Mesendoderm (in vitro differentiated cells): ENCODE measurements at regions not wholly inside any gene's neighbourhood (a gene's known extent, or its start where the extent isn't known, plus 50 kb on each side); places are given as distances from the start of the nearest gene placed in this dataset.
A peak's percentile ranks its signal among the peaks of the same experiment; 100 is the strongest.

Source experiments
- DNase-seq: peaks from one replicate; pipeline ENCODE4 v3.0.0; 2013
- H2AK5ac ChIP-seq: 2 replicates; pipeline ENCODE4 v1.6.1; 2013; ENCODE audit warnings: low read length, inconsistent platforms
- H2BK120ac ChIP-seq: 2 replicates; pipeline ENCODE4 v1.6.1; 2013; ENCODE audit warnings: low read depth, mild to moderate bottlenecking, low read length, moderate library complexity, mixed read lengths
- H2BK15ac ChIP-seq: replicated peaks from 2 replicates; pipeline ENCODE4 v1.6.1; 2013; ENCODE audit warnings: low read depth, mild to moderate bottlenecking, moderate library complexity
- H2BK5ac ChIP-seq: 2 replicates; pipeline ENCODE4 v1.6.1; 2013; ENCODE audit warnings: low read length, inconsistent platforms
- H3K18ac ChIP-seq: 2 replicates; pipeline ENCODE4 v1.6.1; 2013; ENCODE audit warnings: mild to moderate bottlenecking, low read length, mixed read lengths
- H3K23ac ChIP-seq: one replicate; pipeline ENCODE4 v1.6.1; 2013; ENCODE audit warnings: low read length
- H3K27ac ChIP-seq: 2 replicates; pipeline ENCODE4 v1.5.1; 2013; ENCODE audit warnings: low read depth, mild to moderate bottlenecking, inconsistent platforms, low read length, moderate library complexity
- H3K27me3 ChIP-seq: 2 replicates; pipeline ENCODE4 v1.6.1; 2013; ENCODE audit warnings: low read length, control low read depth, mild to moderate bottlenecking, inconsistent platforms; ENCODE audit not compliant: insufficient read depth, poor library complexity
- H3K36me3 ChIP-seq: 2 replicates; pipeline ENCODE4 v1.6.1; 2013; ENCODE audit warnings: low read length, inconsistent platforms; ENCODE audit not compliant: control insufficient read depth, insufficient read depth
- H3K4ac ChIP-seq: one replicate; pipeline ENCODE4 v1.6.1; 2013; ENCODE audit warnings: low read depth, mild to moderate bottlenecking, low read length, moderate library complexity
- H3K4me1 ChIP-seq: 2 replicates; pipeline ENCODE4 v1.6.1; 2013; ENCODE audit warnings: low read depth, low read length, inconsistent platforms; ENCODE audit not compliant: control insufficient read depth
- H3K4me2 ChIP-seq: 2 replicates; pipeline ENCODE4 v1.6.1; 2013; ENCODE audit warnings: low read length
- H3K4me3 ChIP-seq: 2 replicates; pipeline ENCODE4 v1.5.1; 2013; ENCODE audit warnings: mild to moderate bottlenecking, low read length
- H3K56ac ChIP-seq: one replicate; pipeline ENCODE4 v1.6.1; 2013; ENCODE audit warnings: low read length
- H3K79me1 ChIP-seq: 2 replicates; pipeline ENCODE4 v1.6.1; 2013; ENCODE audit warnings: low read length, inconsistent platforms
- H3K79me2 ChIP-seq: 2 replicates; pipeline ENCODE4 v1.6.1; 2013; ENCODE audit warnings: mild to moderate bottlenecking, low read length; ENCODE audit not compliant: control insufficient read depth, insufficient read depth
- H3K9ac ChIP-seq: 2 replicates; pipeline ENCODE4 v1.6.1; 2013; ENCODE audit warnings: low read length, inconsistent platforms
- H4K5ac ChIP-seq: one replicate; pipeline ENCODE4 v1.6.1; 2013; ENCODE audit warnings: low read length
- H4K8ac ChIP-seq: one replicate; pipeline ENCODE4 v1.6.1; 2013; ENCODE audit warnings: low read depth, mild to moderate bottlenecking, control low read depth, low read length, moderate library complexity
- WGBS: extraction: QIAGEN DNeasy Blood & Tissue Kit; methylation state at CpG from one replicate; pipeline ENCODE4 v1.1.7; 2013; ENCODE audit warnings: low lambda C conversion rate, missing lambda C conversion rate; ENCODE audit not compliant: insufficient coverage; ENCODE audit errors: extremely low coverage; 5-methylcytosine and 5-hydroxymethylcytosine counted together

DNA sequence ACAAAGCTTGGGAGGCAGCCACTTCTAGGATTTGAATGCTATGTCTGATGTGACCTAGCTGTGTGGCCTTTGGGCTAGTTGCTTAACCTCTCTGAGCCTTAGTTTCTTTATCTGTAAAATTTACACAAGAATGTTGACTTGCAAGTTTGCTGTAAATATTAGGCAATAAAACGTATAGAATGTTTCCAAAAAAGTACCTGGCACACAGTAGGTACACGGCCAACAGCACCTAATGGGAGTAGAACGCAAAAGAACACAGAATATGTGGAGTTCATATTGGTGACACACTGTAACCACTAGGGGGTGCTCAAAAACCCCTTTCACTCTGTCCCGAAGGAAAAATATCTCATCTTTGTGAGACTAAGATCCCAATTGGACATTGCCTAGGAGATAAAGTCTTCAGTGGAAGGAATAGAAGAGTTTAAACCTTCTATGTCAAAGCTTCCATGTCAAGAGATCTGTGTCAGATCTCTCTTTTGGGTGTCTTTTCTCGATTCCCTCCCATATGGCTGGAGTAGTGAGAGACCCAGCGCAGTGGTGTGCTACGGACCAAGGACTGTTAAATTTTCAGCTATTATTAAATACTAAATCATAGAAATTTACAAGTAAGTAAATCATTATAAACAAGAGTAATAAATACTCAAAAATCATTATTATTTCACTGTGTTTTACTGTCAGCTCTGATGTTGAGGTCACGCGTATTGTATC lies 145.4 kb upstream of the RAD23B start:
- Histone ChIP-seq H4K8ac (no peak overlapping the region), H2BK15ac (no peak overlapping the region), H3K4ac (no peak overlapping the region), H3K23ac (no peak overlapping the region), H3K9ac (no peak overlapping the region), H3K4me2 (no peak overlapping the region), H3K27me3 (no peaks in the 10 kb centered on the region), H3K27ac (no peak overlapping the region), H3K36me3 (no peaks in the 10 kb centered on the region), H3K79me2 (no peaks in the 10 kb centered on the region), H2BK5ac (no peak overlapping the region), H3K4me1 (no peaks in the 10 kb centered on the region), H2BK120ac (no peak overlapping the region), H2AK5ac (no peak overlapping the region), H3K79me1 (no peaks in the 10 kb centered on the region), H3K18ac (no peak overlapping the region), H4K5ac (no peak overlapping the region), H3K4me3 (no peak overlapping the region), H3K56ac (no peak overlapping the region)
- DNase-seq = peak; percentile 51
- WGBS = no CpG with 5 or more reads among the region's 9 CpGs

DNA sequence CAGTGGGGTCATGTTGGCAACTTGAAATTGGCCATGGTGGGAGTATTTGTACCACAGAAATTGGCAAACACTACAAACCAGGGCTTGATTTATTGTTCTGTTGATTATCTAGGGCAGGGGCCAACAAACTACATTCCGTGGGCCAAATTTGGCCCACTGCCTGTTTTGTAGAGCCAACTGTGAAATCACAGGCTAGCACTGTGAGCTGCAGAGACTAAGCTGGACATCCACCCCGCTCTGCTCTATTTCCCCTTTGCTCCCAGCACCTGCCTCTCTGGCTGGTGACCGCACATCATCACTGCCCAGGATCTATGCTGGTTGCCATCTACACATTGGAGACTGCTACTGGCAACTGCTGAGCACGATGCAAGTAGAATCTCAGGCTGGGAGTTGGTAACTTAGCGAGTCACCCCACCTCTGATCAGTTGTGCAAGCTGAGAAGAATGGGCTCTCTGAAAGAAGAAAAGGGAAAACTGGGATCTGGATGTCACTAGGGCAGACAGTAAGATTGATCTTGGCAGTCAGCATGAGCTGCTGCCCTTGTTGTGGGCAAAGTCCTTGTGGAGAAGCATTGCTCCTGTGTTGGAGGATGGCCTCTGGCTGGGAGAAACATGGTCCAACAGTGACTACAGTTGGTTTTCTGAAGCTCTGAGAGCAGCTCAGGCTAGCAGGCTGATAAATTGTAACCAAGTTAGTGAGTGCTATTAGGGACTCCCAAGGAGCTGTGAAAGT lies 144.7 kb upstream of the RAD23B start:
- Histone ChIP-seq H3K18ac (no peak overlapping the region), H3K4me1 (no peaks in the 10 kb centered on the region), H3K56ac (no peak overlapping the region), H2BK120ac (no peak overlapping the region), H3K27me3 (no peaks in the 10 kb centered on the region), H3K23ac (no peak overlapping the region), H3K4ac (no peak overlapping the region), H3K4me2 (no peak overlapping the region), H2BK5ac (no peak overlapping the region), H3K79me1 (no peaks in the 10 kb centered on the region), H3K9ac (no peak overlapping the region), H4K8ac (no peak overlapping the region), H2BK15ac (no peak overlapping the region), H3K79me2 (no peaks in the 10 kb centered on the region), H3K36me3 (no peaks in the 10 kb centered on the region), H3K27ac (no peak overlapping the region), H3K4me3 (no peak overlapping the region), H2AK5ac (no peak overlapping the region), H4K5ac (no peak overlapping the region)
- WGBS = no CpG with 5 or more reads among the region's 5 CpGs
- no peak for DNase-seq

DNA sequence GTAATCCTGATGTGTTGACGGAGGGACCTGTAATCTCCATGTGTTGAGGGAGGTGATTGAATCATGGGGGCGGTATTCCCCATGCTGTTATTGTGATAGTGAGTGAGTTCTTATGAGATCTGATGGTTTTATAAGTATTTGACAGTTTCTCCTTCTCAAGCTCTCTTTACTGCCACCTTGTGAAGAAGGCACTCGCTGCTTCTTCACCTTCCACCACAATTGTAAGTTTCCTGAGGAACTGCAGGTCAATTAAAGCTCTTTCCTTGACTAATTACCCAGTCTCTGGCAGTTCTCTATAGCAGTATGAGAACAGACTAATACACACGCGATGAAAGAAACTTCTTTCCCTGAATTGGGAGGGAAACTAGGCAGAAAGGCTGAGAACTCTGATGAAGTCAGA lies 141.1 kb upstream of the RAD23B start:
- Histone ChIP-seq H3K79me1 (no peaks in the 10 kb centered on the region), H2BK5ac (no peak overlapping the region), H4K8ac (no peak overlapping the region), H4K5ac (no peak overlapping the region), H3K56ac (no peak overlapping the region), H3K4me3 (no peak overlapping the region), H3K4me2 (no peak overlapping the region), H3K18ac (no peak overlapping the region), H3K27ac (no peak overlapping the region), H3K4ac (no peak overlapping the region), H2BK120ac (no peak overlapping the region), H3K27me3 (no peaks in the 10 kb centered on the region), H3K36me3 (no peaks in the 10 kb centered on the region), H3K4me1 (no peaks in the 10 kb centered on the region), H3K79me2 (no peaks in the 10 kb centered on the region), H3K23ac (no peak overlapping the region), H2AK5ac (no peak overlapping the region), H3K9ac (no peak overlapping the region), H2BK15ac (no peak overlapping the region)
- peak; percentile 61 for DNase-seq
- no CpG with 5 or more reads among the region's 5 CpGs for WGBS

DNA sequence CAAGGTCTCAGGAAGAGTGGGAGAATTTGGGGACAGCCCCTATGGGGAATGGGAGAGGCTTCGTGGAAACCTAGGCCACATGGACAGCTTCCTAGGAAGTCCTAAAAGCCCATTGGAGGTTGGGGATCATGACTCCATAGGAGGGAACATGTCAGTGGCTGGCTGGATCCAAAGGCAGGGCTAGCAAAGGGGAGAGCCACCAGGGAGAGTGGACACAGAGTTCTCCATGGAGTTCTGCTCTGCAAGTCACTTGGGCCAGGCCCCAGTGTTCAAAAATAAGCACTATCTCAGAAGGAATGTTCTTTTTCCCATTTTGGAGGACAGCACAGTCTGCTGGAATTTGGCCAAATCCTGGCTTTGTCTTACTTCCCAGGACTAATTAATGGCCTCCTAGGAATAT lies 140.6 kb upstream of the RAD23B start:
- H3K9ac ChIP-seq = no peak overlapping the region
- H2AK5ac ChIP-seq = no peak overlapping the region
- no peak overlapping the region for H2BK5ac ChIP-seq
- no peak overlapping the region for H3K4me2 ChIP-seq
- no peak overlapping the region for H3K56ac ChIP-seq
- no peak overlapping the region for H2BK120ac ChIP-seq
- no peak overlapping the region for H3K4me3 ChIP-seq
- no peaks in the 10 kb centered on the region for H3K79me2 ChIP-seq
- H4K8ac ChIP-seq = no peak overlapping the region
- DNase-seq = no peak
- no peaks in the 10 kb centered on the region for H3K79me1 ChIP-seq
- no peak overlapping the region for H3K27ac ChIP-seq
- no peaks in the 10 kb centered on the region for H3K36me3 ChIP-seq
- no peak overlapping the region for H3K23ac ChIP-seq
- no CpG with 5 or more reads among the region's 1 CpG for WGBS
- H2BK15ac ChIP-seq = no peak overlapping the region
- no peak overlapping the region for H3K18ac ChIP-seq
- no peak overlapping the region for H3K4ac ChIP-seq
- no peak overlapping the region for H4K5ac ChIP-seq
- no peaks in the 10 kb centered on the region for H3K27me3 ChIP-seq
- H3K4me1 ChIP-seq = no peaks in the 10 kb centered on the region

DNA sequence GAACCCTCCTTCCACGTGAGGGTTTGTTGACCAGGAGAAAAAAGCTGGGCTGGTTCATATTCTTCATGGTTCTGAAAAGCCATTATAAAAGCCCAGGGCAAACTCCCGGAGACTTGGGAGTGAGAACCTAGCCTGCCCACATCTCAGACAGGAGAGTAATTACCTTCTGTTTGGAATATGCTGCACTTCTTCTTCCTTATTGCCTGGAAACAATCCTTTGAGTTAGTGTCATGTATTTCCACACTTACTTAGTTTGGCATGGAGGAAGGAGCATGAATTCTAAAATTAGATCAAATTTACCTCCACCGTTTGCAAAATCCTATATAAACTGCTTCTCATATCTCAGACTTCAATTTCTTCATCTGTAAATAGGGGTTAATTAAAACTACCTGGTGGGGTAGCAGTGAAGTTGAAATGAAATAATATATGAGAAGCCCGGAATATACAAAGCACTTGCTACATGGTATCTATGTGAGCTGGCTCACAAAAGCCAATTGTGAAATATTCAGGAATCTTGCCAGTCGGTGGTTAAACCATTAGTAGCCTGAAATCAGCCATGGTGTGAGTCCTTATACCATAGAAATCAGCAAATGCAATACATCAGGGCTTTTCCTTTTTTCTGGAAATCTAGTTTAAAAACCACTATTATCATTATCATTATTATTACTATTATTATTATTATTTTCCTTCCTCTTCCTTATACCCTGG lies 140.0 kb upstream of the RAD23B start:
- H3K36me3 ChIP-seq = no peaks in the 10 kb centered on the region

More for the DNA sequence above, 140.0 kb upstream of the RAD23B start:
- Histone ChIP-seq H2AK5ac (no peak overlapping the region), H4K8ac (no peak overlapping the region), H3K4me3 (no peak overlapping the region), H3K23ac (no peak overlapping the region), H4K5ac (no peak overlapping the region), H3K9ac (no peak overlapping the region), H3K79me1 (no peaks in the 10 kb centered on the region), H3K79me2 (no peaks in the 10 kb centered on the region), H2BK5ac (no peak overlapping the region), H3K4me1 (no peaks in the 10 kb centered on the region), H3K4me2 (no peak overlapping the region), H3K4ac (no peak overlapping the region), H2BK120ac (no peak overlapping the region), H3K27me3 (no peaks in the 10 kb centered on the region), H3K18ac (no peak overlapping the region), H3K56ac (no peak overlapping the region), H3K27ac (no peak overlapping the region), H2BK15ac (no peak overlapping the region)
- no peak for DNase-seq
- WGBS = no CpG with 5 or more reads among the region's 5 CpGs
